Spleen (tissue), 11 donors: ENCODE measurements at regions not wholly inside any gene's neighbourhood (a gene's known extent, or its start where the extent isn't known, plus 50 kb on each side); places are given as distances from the start of the nearest gene placed in this dataset.

Experiments used
- DNase-seq: peaks from one replicate; pipeline ENCODE4 v3.0.0-alpha.2; 2020
- H3K27ac ChIP-seq, 8 donors: fragments of 200-600 bp; sonication (generic) in 7 of 8; 1 replicate in 4 of 8; 2 replicates in 4 of 8; pipeline versions ENCODE4 v1.5.0 to v1.8.0; 2016 to 2021; ENCODE audit warnings: inconsistent platforms in 4 of 8, mild to moderate bottlenecking in 4 of 8, moderate library complexity in 1 of 8
- H3K27me3 ChIP-seq, 7 donors: fragments of 200-600 bp; sonication (generic) in 6 of 7; replicated peaks in 1 of 7; 1 replicate in 4 of 7; 2 replicates in 3 of 7; pipeline versions ENCODE4 v1.5.0 to v1.8.0; 2016 to 2021; ENCODE audit warnings: inconsistent platforms in 3 of 7, mild to moderate bottlenecking in 1 of 7
- H3K36me3 ChIP-seq, 6 donors: fragments of 200-600 bp; sonication (generic) in 5 of 6; 1 replicate in 4 of 6; 2 replicates in 2 of 6; pipeline versions ENCODE4 v1.5.0 to v1.8.0; 2016 to 2021; ENCODE audit warnings: inconsistent platforms in 2 of 6
- H3K4me1 ChIP-seq, 6 donors: fragments of 200-600 bp; sonication (generic) in 5 of 6; 1 replicate in 3 of 6; 2 replicates in 3 of 6; pipeline versions ENCODE4 v1.5.0 to v1.8.0; 2016 to 2021; ENCODE audit warnings: inconsistent platforms in 3 of 6
- H3K4me3 ChIP-seq, 8 donors: fragments of 200-600 bp; sonication (generic) in 7 of 8; 1 replicate in 4 of 8; 2 replicates in 4 of 8; pipeline versions ENCODE4 v1.5.0 to v1.8.0; 2016 to 2021; ENCODE audit warnings: inconsistent platforms in 4 of 8, mild to moderate bottlenecking in 4 of 8, moderate library complexity in 2 of 8
- H3K9me3 ChIP-seq, 8 donors: fragments of 200-600 bp; sonication (generic) in 7 of 8; 1 replicate in 4 of 8; 2 replicates in 4 of 8; pipeline versions ENCODE4 v1.5.0 to v1.8.0; 2016 to 2021; ENCODE audit warnings: inconsistent platforms in 4 of 8
- POLR2A ChIP-seq, 3 donors: fragments of 450-650 bp; IDR thresholded peaks; one replicate each; pipeline ENCODE4 v1.5.1; 2017; ENCODE audit warnings: antibody characterized with exemption in 3 of 3, mild to moderate bottlenecking in 1 of 3
- POLR2AphosphoS5 ChIP-seq, 3 donors: sonication (generic); formaldehyde crosslinking; IDR thresholded peaks; one replicate each; pipeline ENCODE4 v1.5.1; 2017; ENCODE audit warnings: antibody characterized with exemption in 3 of 3
- WGBS, 5 donors: extraction: QIAGEN DNeasy Blood & Tissue Kit in 3 of 5; methylation state at CpG; one replicate each; pipeline versions ENCODE4 v1.1.5 to v1.1.7; 2013 to 2018; 5-methylcytosine and 5-hydroxymethylcytosine counted together
- intact Hi-C: fragments of 100-400 bp; cut with DNase I; formaldehyde crosslinking; loops from one replicate; pipeline ENCODE4 v1.15.0; 2023; ENCODE audit warnings: low total_unique reads
- TF ChIP-seq, protein P1 (sequence below), 11 experiments: fragments of 200-600 bp in 7 of 11; fragments of 450-650 bp in 4 of 11; sonication (generic) in 4 of 11; IDR thresholded peaks in 8 of 11; conservative IDR thresholded peaks in 3 of 11; 1 replicate in 7 of 11; 2 replicates in 4 of 11; pipeline versions ENCODE4 v1.4.0 to v1.8.0; 2016 to 2021; ENCODE audit warnings: antibody characterized with exemption in 11 of 11, inconsistent platforms in 4 of 11, mild to moderate bottlenecking in 1 of 11
- donor health status: healthy with polysubstance abuse.
- donor health status: DM: no; HTN: no; CAD: no; lungs with moderate emphysema.
- donor health status: DM: no; HTN: no; CAD: no.
- donor health status: Bipolar disorder and iron deficiency.
- donor health status: healthy.
- donor health status: DM: no; HTN: no; CAD: no.
- donor health status: DM: yes; HTN: yes; CAD: no.

DNA sequence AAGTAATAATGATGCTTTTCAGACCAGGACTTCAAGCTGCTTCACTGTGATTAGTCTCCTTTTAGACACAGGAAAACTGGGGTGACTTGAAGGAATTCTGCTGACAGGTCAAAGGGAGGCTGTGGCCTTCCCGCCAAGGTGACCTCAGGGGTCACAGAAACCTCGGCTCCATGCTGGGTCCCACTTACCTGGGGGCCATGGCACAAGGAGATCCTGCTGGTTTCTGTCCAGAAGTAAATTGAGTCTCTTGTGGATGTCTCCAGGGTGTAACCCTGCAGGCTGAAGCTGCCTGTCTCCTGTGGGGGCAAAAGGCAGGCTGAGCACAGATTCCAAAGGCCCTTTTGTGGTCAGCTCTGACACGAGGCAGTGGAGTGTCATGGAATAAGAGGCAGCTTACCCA is 138.7 kb upstream of the MED13L start:
- Histone ChIP-seq H3K27me3 (no peaks in the 10 kb centered on the region), H3K27ac (no peak overlapping the region), H3K4me1 (peaks cover 0 to 8% (median 2%) of the 10 kb centered on the region in 6 donors), H3K4me3 (no peak overlapping the region), H3K9me3 (no peaks in the 10 kb centered on the region), H3K36me3 (no peaks in the 10 kb centered on the region)
- 47 to 71% (median 65%) methylated on average over 3 of the region's 3 CpGs for WGBS, 5 donors
- DNase-seq, result peak; percentile 24
- TF ChIP-seq, protein P1, sequence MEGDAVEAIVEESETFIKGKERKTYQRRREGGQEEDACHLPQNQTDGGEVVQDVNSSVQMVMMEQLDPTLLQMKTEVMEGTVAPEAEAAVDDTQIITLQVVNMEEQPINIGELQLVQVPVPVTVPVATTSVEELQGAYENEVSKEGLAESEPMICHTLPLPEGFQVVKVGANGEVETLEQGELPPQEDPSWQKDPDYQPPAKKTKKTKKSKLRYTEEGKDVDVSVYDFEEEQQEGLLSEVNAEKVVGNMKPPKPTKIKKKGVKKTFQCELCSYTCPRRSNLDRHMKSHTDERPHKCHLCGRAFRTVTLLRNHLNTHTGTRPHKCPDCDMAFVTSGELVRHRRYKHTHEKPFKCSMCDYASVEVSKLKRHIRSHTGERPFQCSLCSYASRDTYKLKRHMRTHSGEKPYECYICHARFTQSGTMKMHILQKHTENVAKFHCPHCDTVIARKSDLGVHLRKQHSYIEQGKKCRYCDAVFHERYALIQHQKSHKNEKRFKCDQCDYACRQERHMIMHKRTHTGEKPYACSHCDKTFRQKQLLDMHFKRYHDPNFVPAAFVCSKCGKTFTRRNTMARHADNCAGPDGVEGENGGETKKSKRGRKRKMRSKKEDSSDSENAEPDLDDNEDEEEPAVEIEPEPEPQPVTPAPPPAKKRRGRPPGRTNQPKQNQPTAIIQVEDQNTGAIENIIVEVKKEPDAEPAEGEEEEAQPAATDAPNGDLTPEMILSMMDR (IDR thresholded peaks at IDR 0.05 in 8 of 11, conservative IDR thresholded peaks at IDR 0.05 in 3 of 11), result no peak
- no peak for TF ChIP-seq POLR2AphosphoS5 (IDR thresholded peaks at IDR 0.05)
- TF ChIP-seq POLR2A (IDR thresholded peaks at IDR 0.05), result no peak
- intact Hi-C loops, result no loop called here

DNA sequence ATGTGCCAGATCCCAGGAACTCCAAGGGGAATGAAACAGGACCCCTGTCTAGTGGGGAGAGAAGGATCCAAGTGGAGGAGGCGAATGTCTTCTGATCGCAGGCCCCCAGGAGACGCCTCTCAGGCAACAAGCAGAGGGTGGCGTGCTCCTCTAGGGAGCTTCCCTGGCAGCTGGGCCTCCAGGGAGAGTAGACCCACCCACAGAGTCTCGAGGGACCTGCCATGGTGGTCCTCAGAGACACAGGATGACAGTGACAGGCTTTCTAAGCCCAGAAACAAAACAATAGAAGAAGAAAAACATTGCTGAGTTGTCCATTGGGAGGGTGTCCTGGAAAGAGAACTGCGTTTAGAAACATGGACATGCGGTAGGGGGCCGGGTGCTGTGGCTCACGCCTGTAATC is 140.6 kb upstream of the MAP1LC3B2 start:
- no peak overlapping the region for H3K27ac ChIP-seq
- TF ChIP-seq POLR2A (IDR thresholded peaks at IDR 0.05) (no peak), POLR2AphosphoS5 (IDR thresholded peaks at IDR 0.05) (no peak)
- TF ChIP-seq, protein P1 (IDR thresholded peaks at IDR 0.05 in 8 of 11, conservative IDR thresholded peaks at IDR 0.05 in 3 of 11), result no peak
- peak; percentile 37 for DNase-seq
- H3K27me3 ChIP-seq, result no peaks in the 10 kb centered on the region
- WGBS, 5 donors, result 85 to 91% (median 87%) methylated on average over 9 of the region's 9 CpGs
- intact Hi-C loops, result no loop called here
- no peak overlapping the region for H3K4me3 ChIP-seq
- no peaks in the 10 kb centered on the region for H3K36me3 ChIP-seq
- no peaks in the 10 kb centered on the region for H3K4me1 ChIP-seq
- H3K9me3 ChIP-seq, result peaks cover 0 to 13% (median 8%) of the 10 kb centered on the region in 8 donors

DNA sequence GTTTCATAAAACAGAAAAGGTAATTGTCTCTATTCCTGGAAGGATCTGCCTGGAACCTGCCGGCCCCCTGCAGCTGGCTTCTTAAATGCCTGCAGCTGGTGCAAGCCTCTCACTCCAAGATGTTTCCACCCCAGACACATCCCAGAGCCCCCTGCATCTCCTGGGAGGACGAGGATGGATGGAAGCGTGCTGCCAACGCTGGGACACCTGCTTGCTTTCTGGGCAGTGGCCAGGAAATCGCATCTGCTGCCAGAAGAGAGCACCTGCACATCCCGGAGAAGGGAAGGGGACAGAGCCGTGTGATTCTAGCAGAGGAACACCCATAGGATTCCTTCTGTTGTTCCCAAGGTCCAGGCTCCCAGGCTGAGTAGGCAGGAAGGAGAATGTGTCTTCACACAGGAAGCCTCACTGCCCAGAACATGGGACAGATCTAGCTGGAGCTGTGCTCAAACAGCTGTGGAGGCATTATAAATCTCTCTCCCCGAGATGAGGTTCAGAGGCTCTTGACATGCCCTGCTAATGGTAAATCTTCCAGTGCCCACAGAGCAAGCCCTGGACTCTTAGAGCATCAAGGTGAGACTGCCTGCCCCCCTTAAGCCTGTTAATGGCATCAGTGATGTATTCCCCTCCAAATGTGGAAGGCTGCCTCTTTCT is 138.8 kb upstream of the MAP1LC3B2 start:
- Histone ChIP-seq H3K4me3 (no peak overlapping the region), H3K36me3 (no peaks in the 10 kb centered on the region), H3K27ac (no peak overlapping the region), H3K27me3 (no peaks in the 10 kb centered on the region), H3K9me3 (peaks cover 0 to 13% (median 8%) of the 10 kb centered on the region in 8 donors), H3K4me1 (no peaks in the 10 kb centered on the region)
- peak; percentile 30 for DNase-seq
- TF ChIP-seq POLR2A (IDR thresholded peaks at IDR 0.05), result no peak
- no peak for TF ChIP-seq POLR2AphosphoS5 (IDR thresholded peaks at IDR 0.05)
- TF ChIP-seq, protein P1 (IDR thresholded peaks at IDR 0.05 in 8 of 11, conservative IDR thresholded peaks at IDR 0.05 in 3 of 11), result no peak
- WGBS, 5 donors, result 61 to 76% (median 73%) methylated on average over 8 of the region's 8 CpGs
- intact Hi-C loops, result no loop called here

DNA sequence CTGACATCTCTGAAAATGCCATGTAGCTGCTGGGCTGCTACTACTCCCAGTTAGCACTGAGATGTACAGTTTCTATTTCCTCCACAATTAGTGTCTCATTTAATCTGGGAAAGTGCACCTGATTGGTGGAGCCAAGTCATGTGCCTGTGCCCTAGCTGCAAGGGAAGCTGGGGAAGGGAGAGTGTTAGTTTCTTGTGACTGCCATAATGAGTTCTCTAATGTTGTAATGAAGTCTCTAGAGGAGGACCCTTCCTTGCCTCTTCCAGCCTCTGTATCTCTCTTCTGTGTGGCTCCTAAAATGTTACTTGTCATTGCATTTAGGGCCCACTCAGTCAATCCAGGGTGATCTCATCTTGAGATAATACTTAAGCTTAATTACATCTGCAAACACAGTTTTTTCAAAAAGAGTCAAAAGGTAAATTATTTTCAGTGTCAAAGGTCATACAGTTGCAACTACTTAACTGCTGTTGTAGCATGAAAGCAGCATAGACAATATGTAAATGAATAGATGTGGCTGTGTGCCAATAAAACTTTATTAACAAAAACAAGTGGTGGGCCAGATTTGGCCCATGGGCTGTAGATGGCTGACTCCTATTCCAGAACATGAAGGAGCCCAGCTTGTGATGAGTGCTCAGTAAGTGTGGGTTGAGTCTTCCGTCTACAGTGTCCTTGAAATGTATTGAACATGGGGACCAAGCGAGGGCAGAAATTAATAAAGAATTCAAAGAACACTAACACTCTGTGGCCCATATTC is 137.2 kb upstream of the MAP1LC3B2 start:
- intact Hi-C loops, result no loop called here
- H3K36me3 ChIP-seq, result no peaks in the 10 kb centered on the region
- peak; percentile 24 for DNase-seq
- H3K27me3 ChIP-seq, result no peaks in the 10 kb centered on the region
- no peak overlapping the region for H3K27ac ChIP-seq
- no peaks in the 10 kb centered on the region for H3K4me1 ChIP-seq
- WGBS, 5 donors, result 94 to 100% (median 98%) methylated on average over 2 of the region's 2 CpGs
- peaks cover 0 to 13% (median 8%) of the 10 kb centered on the region in 8 donors for H3K9me3 ChIP-seq
- TF ChIP-seq, protein P1 (IDR thresholded peaks at IDR 0.05 in 8 of 11, conservative IDR thresholded peaks at IDR 0.05 in 3 of 11), result no peak
- TF ChIP-seq POLR2AphosphoS5 (IDR thresholded peaks at IDR 0.05) (no peak), POLR2A (IDR thresholded peaks at IDR 0.05) (no peak)
- no peak overlapping the region for H3K4me3 ChIP-seq
